Neural progenitor cell (in vitro differentiated cells): ENCODE measurements at regions not wholly inside any gene's neighbourhood (a gene's known extent, or its start where the extent isn't known, plus 50 kb on each side); places are given as distances from the start of the nearest gene placed in this dataset.

Experiments
- DNase-seq: peaks from one replicate; pipeline ENCODE4 v3.0.0-alpha.2; 2016; ENCODE audit warnings: low spot score
- H2AFZ ChIP-seq: fragments of 200-600 bp; sonication (generic); replicated peaks from 2 replicates; pipeline ENCODE4 v1.6.1; 2016; ENCODE audit warnings: antibody characterized with exemption
- H3F3A ChIP-seq: fragments of 200-600 bp; sonication (generic); 2 replicates; pipeline ENCODE4 v1.6.1; 2016; ENCODE audit warnings: antibody characterized with exemption, low read depth
- H3K27ac ChIP-seq: fragments of 200-600 bp; sonication (generic); 2 replicates; pipeline ENCODE4 v1.5.1; 2016; ENCODE audit warnings: mild to moderate bottlenecking
- H3K27me3 ChIP-seq: fragments of 200-600 bp; sonication (generic); 2 replicates; pipeline ENCODE4 v1.6.1; 2016; ENCODE audit warnings: mild to moderate bottlenecking, moderate library complexity
- H3K36me3 ChIP-seq: fragments of 200-600 bp; sonication (generic); 2 replicates; pipeline ENCODE4 v1.5.1; 2016
- H3K4me1 ChIP-seq: fragments of 200-600 bp; sonication (generic); 2 replicates; pipeline ENCODE4 v1.6.1; 2016; ENCODE audit warnings: mixed run types
- H3K4me2 ChIP-seq: fragments of 200-600 bp; sonication (generic); 2 replicates; pipeline ENCODE4 v1.6.1; 2016
- H3K4me3 ChIP-seq: fragments of 200-600 bp; sonication (generic); 2 replicates; pipeline ENCODE4 v1.5.1; 2016
- H3K79me2 ChIP-seq: fragments of 200-600 bp; sonication (generic); 2 replicates; pipeline ENCODE4 v1.6.1; 2016; ENCODE audit warnings: low read depth
- H3K9ac ChIP-seq: fragments of 200-600 bp; sonication (generic); 2 replicates; pipeline ENCODE4 v1.6.1; 2016
- H3K9me3 ChIP-seq: fragments of 200-600 bp; sonication (generic); 2 replicates; pipeline ENCODE4 v1.5.1; 2016; ENCODE audit warnings: low read depth
- H4K20me1 ChIP-seq: fragments of 200-600 bp; sonication (generic); 2 replicates; pipeline ENCODE4 v1.6.1; 2016; ENCODE audit warnings: low read depth
- H3K27ac Mint-ChIP-seq: 3 replicates; pipeline ENCODE4 v1.8.0; 2021; ENCODE audit warnings: mixed read lengths
- H3K27me3 Mint-ChIP-seq: 2 replicates; pipeline ENCODE4 v1.8.0; 2022; ENCODE audit warnings: low read depth, mild to moderate bottlenecking, inconsistent platforms, moderate library complexity, mixed read lengths; ENCODE audit not compliant: insufficient read depth
- H3K36me3 Mint-ChIP-seq: 3 replicates; pipeline ENCODE4 v1.8.0; 2021; ENCODE audit warnings: mixed read lengths
- H3K4me1 Mint-ChIP-seq: 3 replicates; pipeline ENCODE4 v1.8.0; 2021; ENCODE audit warnings: mixed read lengths
- H3K4me3 Mint-ChIP-seq: 3 replicates; pipeline ENCODE4 v1.8.0; 2021; ENCODE audit warnings: mild to moderate bottlenecking, moderate library complexity, mixed read lengths
- H3K9me3 Mint-ChIP-seq: 3 replicates; pipeline ENCODE4 v1.8.0; 2020; ENCODE audit warnings: mixed read lengths
- EZH2 ChIP-seq: fragments of 200-600 bp; sonication (generic); IDR thresholded peaks from 2 replicates; pipeline ENCODE4 v1.6.1; 2017; ENCODE audit warnings: antibody characterized with exemption, mild to moderate bottlenecking, moderate library complexity
- EZH2phosphoT487 ChIP-seq: fragments of 200-600 bp; sonication (generic); IDR thresholded peaks from 2 replicates; pipeline ENCODE4 v1.6.1; 2017; ENCODE audit warnings: antibody characterized with exemption
- TF ChIP-seq, protein P1 (sequence below): fragments of 200-600 bp; sonication (generic); IDR thresholded peaks from 2 replicates; pipeline ENCODE4 v1.5.1; 2017; ENCODE audit warnings: antibody characterized with exemption, mild to moderate bottlenecking

DNA sequence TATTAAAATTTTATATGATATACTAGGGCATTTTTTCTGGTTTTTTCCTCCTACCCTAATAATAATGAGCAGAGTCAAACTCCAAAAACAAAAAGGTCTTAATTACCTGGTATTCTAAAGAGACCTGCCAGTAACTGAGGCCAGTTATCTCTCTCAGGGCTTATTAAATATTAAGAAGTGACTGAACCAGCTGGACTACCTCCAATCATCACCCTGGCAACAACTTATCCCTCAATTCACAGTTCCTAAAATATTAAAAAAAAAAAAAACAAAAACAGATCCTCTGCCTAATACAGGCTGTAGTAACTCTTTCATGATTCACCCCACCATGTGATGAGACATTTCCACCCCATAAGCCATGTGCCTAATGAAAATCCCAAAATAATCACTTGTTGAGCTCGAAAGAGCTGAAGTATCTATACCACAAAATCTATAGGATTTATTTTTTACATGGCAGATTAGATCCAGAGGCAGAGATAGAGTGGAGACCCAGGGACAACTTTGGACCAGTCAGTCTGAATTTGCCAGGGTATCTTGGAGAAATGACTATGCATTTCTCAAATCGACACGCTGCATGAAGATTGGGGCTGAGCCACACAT lies 698.0 kb downstream of the FAT4 start:
- H3F3A ChIP-seq, result no peaks in the 10 kb centered on the region
- DNase-seq, result no peak
- no peak overlapping the region for H3K9ac ChIP-seq
- H3K79me2 ChIP-seq, result no peaks in the 10 kb centered on the region
- H3K4me3 ChIP-seq, result no peak overlapping the region
- H3K36me3 ChIP-seq, result no peaks in the 10 kb centered on the region
- no peaks in the 10 kb centered on the region for H3K27me3 ChIP-seq
- H3K27ac ChIP-seq, result no peak overlapping the region
- Mint-ChIP-seq H3K27me3 (no peaks in the 10 kb centered on the region), H3K9me3 (peaks cover 10% of the 10 kb centered on the region), H3K4me1 (no peaks in the 10 kb centered on the region), H3K4me3 (no peak overlapping the region), H3K36me3 (no peaks in the 10 kb centered on the region), H3K27ac (no peak overlapping the region)
- H3K4me2 ChIP-seq, result no peak overlapping the region
- no peaks in the 10 kb centered on the region for H3K9me3 ChIP-seq
- H3K4me1 ChIP-seq, result no peaks in the 10 kb centered on the region
- H4K20me1 ChIP-seq, result no peaks in the 10 kb centered on the region
- TF ChIP-seq EZH2 (no peak), EZH2phosphoT487 (no peak)
- TF ChIP-seq, protein P1, sequence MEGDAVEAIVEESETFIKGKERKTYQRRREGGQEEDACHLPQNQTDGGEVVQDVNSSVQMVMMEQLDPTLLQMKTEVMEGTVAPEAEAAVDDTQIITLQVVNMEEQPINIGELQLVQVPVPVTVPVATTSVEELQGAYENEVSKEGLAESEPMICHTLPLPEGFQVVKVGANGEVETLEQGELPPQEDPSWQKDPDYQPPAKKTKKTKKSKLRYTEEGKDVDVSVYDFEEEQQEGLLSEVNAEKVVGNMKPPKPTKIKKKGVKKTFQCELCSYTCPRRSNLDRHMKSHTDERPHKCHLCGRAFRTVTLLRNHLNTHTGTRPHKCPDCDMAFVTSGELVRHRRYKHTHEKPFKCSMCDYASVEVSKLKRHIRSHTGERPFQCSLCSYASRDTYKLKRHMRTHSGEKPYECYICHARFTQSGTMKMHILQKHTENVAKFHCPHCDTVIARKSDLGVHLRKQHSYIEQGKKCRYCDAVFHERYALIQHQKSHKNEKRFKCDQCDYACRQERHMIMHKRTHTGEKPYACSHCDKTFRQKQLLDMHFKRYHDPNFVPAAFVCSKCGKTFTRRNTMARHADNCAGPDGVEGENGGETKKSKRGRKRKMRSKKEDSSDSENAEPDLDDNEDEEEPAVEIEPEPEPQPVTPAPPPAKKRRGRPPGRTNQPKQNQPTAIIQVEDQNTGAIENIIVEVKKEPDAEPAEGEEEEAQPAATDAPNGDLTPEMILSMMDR, result no peak
- no peak overlapping the region for H2AFZ ChIP-seq

GRCh38 chr4:126018274-126018673 lies 703.5 kb downstream of the FAT4 start:
- no peak overlapping the region for H3K4me3 ChIP-seq

DNA sequence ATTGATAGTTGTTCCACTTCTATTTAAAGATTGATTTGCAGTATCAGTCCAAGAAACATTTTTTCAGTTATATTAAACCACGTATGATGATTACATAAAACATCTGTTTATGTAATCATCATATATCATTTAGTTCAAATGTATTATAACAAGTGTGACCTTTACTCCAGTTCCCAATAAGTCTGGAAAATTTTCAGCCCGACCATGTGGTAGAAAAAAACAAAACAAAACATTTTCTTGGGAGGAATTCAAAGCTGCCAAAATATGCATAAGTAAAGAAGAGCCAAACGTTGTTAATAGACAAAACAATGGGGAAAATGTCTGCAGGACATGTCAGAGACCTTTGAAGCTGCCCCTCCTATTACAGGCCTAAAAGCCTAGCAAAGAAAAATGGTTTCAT lies 709.1 kb downstream of the FAT4 start:
- no peak for DNase-seq
- H3K9me3 Mint-ChIP-seq, result peaks cover under 1% of the 10 kb centered on the region

More at GRCh38 chr4:126018274-126018673, 703.5 kb downstream of the FAT4 start:
- Histone ChIP-seq H3K27ac (no peak overlapping the region), H3K79me2 (no peaks in the 10 kb centered on the region), H3F3A (no peaks in the 10 kb centered on the region), H3K36me3 (no peaks in the 10 kb centered on the region), H4K20me1 (no peaks in the 10 kb centered on the region), H3K9ac (no peak overlapping the region), H3K4me2 (no peak overlapping the region), H3K4me1 (no peaks in the 10 kb centered on the region), H3K27me3 (no peaks in the 10 kb centered on the region), H3K9me3 (no peaks in the 10 kb centered on the region), H2AFZ (no peak overlapping the region)
- no peak for DNase-seq
- Mint-ChIP-seq H3K27me3 (no peaks in the 10 kb centered on the region), H3K4me3 (no peak overlapping the region), H3K9me3 (no peaks in the 10 kb centered on the region), H3K27ac (no peak overlapping the region), H3K4me1 (no peaks in the 10 kb centered on the region), H3K36me3 (no peaks in the 10 kb centered on the region)
- TF ChIP-seq EZH2phosphoT487 (no peak), EZH2 (no peak)
- TF ChIP-seq, protein P1, result no peak

More for the DNA sequence above, 709.1 kb downstream of the FAT4 start:
- Histone ChIP-seq H3K79me2 (no peaks in the 10 kb centered on the region), H3K9me3 (no peaks in the 10 kb centered on the region), H3K4me3 (no peak overlapping the region), H3K36me3 (no peaks in the 10 kb centered on the region), H3F3A (no peaks in the 10 kb centered on the region), H3K9ac (no peak overlapping the region), H3K4me1 (no peaks in the 10 kb centered on the region), H4K20me1 (no peaks in the 10 kb centered on the region), H2AFZ (no peak overlapping the region), H3K27me3 (no peaks in the 10 kb centered on the region), H3K4me2 (no peak overlapping the region), H3K27ac (no peak overlapping the region)
- no peak overlapping the region for H3K27ac Mint-ChIP-seq
- TF ChIP-seq, protein P1, result no peak
- TF ChIP-seq EZH2, result no peak
- TF ChIP-seq EZH2phosphoT487, result no peak
- H3K4me3 Mint-ChIP-seq, result no peak overlapping the region
- no peaks in the 10 kb centered on the region for H3K27me3 Mint-ChIP-seq
- no peaks in the 10 kb centered on the region for H3K4me1 Mint-ChIP-seq
- no peaks in the 10 kb centered on the region for H3K36me3 Mint-ChIP-seq
